ENCODE measurements at regions not wholly inside any gene's neighbourhood (a gene's known extent, or its start where the extent isn't known, plus 50 kb on each side); places are given as distances from the start of the nearest gene placed in this dataset.

DNA sequence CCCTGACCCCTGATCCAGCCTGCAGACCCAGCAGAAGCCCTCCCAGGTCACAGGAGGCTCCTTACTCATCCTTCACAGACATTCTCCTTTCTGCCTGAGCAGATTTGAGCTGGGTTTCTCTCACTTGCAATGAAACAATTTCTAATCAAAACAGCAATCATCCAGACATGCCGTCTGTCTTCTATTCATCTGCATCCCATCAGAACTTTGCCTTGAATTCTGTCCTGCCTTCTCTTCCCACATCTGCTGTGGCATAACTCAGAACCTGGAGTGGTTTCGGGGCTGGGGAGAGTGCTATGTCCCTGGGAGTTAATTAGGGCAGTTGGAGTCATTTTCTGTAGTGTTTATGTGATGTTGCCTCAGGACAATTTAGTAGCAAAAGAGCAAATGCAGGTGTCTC lies 278.6 kb downstream of the CBLN1 start:
- DNase-seq (ENCODE audit: low spot score) (no peak), ATAC-seq (ENCODE audit: low FRiP score) (no peak)
- TF ChIP-seq, protein P1, sequence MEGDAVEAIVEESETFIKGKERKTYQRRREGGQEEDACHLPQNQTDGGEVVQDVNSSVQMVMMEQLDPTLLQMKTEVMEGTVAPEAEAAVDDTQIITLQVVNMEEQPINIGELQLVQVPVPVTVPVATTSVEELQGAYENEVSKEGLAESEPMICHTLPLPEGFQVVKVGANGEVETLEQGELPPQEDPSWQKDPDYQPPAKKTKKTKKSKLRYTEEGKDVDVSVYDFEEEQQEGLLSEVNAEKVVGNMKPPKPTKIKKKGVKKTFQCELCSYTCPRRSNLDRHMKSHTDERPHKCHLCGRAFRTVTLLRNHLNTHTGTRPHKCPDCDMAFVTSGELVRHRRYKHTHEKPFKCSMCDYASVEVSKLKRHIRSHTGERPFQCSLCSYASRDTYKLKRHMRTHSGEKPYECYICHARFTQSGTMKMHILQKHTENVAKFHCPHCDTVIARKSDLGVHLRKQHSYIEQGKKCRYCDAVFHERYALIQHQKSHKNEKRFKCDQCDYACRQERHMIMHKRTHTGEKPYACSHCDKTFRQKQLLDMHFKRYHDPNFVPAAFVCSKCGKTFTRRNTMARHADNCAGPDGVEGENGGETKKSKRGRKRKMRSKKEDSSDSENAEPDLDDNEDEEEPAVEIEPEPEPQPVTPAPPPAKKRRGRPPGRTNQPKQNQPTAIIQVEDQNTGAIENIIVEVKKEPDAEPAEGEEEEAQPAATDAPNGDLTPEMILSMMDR (IDR thresholded peaks at IDR 0.05): no peak

DNA sequence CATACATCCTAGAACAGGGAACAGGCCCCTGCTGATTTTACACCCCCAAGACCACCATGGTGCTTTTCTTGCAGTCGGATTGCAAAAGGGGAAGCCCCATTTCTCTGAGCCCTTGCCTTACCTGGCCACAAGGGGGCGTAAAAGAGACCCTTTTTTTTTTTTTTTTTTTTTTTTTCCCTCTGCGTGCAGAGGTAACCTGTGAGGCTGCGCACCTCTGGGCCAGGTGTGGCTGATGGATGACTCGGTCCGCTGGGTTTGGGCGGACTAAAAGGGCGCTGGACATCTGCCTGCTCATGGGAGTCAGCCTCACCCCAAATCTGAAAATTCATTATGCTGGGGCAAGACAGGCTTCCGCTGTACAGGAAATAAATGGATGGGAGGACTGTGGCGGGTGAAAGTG lies 281.0 kb downstream of the CBLN1 start:
- TF ChIP-seq, protein P1 (IDR thresholded peaks at IDR 0.05): no peak
- ATAC-seq (ENCODE audit: low FRiP score): no peak
- DNase-seq (ENCODE audit: low spot score): no peak

DNA sequence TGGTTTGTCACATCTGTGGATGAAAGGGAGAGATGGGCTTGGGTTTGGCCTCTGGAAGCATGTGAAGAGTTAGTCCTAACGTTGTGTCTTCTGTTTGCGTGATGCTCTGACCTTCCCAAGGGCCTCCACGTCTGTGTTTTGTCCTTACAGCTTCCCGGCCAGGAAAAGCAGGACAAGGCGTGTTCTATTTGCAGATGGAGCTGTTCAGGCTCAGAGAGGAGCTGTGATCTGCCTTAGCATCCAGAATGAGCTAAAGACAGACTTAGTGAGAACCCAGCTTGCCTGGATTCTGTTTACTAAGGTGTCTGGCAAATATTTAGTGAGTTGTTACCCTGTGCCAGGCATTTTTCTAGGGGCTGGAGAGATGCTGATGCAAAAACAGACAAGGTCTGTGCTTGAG lies 282.1 kb downstream of the CBLN1 start:
- DNase-seq (ENCODE audit: low spot score) (no peak), ATAC-seq (ENCODE audit: low FRiP score) (no peak)
- TF ChIP-seq, protein P1 (IDR thresholded peaks at IDR 0.05): no peak

DNA sequence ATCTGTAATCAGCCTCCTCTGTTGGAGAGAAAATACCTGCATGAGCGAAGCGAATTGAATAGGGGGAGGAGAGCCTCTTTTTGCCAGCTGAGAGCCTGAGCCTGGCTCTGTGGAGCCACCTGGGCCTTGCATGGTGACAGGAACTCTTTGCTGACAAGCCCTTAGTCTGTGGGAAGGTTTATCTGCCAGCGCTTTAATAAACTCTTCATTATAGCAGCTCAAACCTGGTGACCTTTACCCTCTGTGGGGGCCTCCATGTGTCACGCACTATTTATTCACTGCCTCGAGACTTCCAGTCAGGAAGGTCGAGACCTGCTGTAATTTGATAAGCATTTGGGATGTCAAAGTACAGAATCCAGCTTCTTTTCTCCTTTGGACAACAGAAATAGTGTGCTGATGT lies 282.6 kb downstream of the CBLN1 start:
- DNase-seq (ENCODE audit: low spot score) (no peak), ATAC-seq (ENCODE audit: low FRiP score) (no peak)
- TF ChIP-seq, protein P1 (IDR thresholded peaks at IDR 0.05): no peak

DNA sequence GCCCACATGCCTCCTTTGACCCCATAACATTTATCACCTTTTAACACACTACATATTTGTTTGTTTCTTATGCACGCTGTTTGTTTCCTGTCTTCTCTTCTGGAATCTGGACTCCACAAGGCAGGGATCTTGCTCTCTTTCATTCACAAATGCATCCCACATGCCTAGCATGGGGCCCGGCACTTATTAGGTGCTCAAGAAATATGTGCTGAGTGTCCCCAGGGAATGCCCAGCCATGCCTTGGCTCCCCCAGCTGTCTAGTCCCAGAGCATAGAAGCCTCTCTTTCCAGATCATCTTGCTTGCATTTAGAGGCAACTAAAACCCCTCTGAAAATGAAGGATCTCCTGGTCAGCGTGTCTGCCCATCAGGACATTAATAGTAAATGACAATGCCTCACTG lies 283.7 kb downstream of the CBLN1 start:
- TF ChIP-seq, protein P1 (IDR thresholded peaks at IDR 0.05): no peak
- no peak for ATAC-seq (ENCODE audit: low FRiP score)

DNA sequence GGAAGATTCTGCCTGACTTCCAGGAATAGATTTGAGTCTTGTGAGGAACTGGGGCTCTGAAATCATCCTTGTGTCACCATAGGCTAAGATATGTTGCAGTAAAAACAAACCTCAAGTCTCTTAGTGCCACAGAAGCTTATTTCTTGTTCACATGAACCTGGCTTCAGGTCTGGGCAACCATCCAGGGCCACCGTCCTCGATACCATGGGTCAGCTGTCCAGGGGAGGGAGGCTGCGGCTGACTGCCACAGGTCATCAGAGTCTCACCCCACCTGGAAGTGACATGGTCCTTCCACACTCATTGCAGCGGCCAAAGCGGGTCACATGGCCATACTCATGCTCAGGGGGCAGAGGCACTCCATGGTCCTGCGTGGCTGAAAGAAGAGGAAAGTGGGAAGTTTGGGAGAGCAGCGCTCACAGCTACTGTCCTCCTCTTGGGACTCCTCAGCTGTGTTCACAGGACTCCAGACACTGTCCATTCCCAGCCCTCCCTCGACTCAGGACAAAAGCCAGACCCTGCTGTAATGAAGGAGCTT lies 284.5 kb downstream of the CBLN1 start:
- ATAC-seq (ENCODE audit: low FRiP score): no peak
- no peak for DNase-seq (ENCODE audit: low spot score)
- TF ChIP-seq, protein P1 (IDR thresholded peaks at IDR 0.05): no peak

More for the DNA sequence above, 283.7 kb downstream of the CBLN1 start:
- no peak for DNase-seq (ENCODE audit: low spot score)

DNA sequence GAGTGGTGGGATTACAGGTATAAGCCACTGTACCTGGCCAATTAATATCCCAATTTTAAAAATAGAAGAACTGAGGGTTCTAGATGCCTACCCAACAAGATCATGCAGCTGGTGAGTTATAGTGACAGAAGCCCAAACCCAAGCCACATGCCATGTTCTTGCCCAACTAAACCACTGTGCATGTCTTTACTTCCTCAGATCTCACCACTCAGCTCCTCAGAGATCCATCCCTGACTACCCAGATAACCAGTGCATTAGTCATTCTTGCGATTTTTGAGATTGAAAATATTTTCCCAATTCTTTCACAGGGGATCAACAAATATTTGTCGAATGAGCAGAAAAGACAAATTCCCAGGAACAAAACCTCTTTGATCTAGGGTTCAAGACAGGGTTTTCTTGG lies 303.1 kb downstream of the CBLN1 start:
- TF ChIP-seq, protein P1 (IDR thresholded peaks at IDR 0.05): no peak
- no peak for DNase-seq (ENCODE audit: low spot score)
- ATAC-seq (ENCODE audit: low FRiP score): no peak

Data from omental fat pad (tissue), 3 donors.